Esophagus squamous epithelium (tissue), 5 donors: ENCODE measurements at regions not wholly inside any gene's neighbourhood (a gene's known extent, or its start where the extent isn't known, plus 50 kb on each side); places are given as distances from the start of the nearest gene placed in this dataset.
"Not testable (repeated sequence)": the region's sequence is repeated elsewhere in the genome, so short reads cannot be mapped to it uniquely, and the experiment has no call there.

Experiments used
- DNase-seq: peaks from one replicate; lab custom pipeline; 2025; lab: John Stamatoyannopoulos, UW
- H3K27ac ChIP-seq, 4 donors: fragments of 200-600 bp; sonication (generic); one replicate each; pipeline ENCODE4 v1.5.1; 2016 to 2019; ENCODE audit warnings: mild to moderate bottlenecking in 1 of 4
- H3K27me3 ChIP-seq, 4 donors: fragments of 200-600 bp; sonication (generic); 1 replicate in 3 of 4; 2 replicates in 1 of 4; pipeline versions ENCODE4 v1.5.1 to v1.6.0; 2017 to 2021; ENCODE audit warnings: antibody characterized with exemption in 1 of 4
- H3K36me3 ChIP-seq, 3 donors: fragments of 200-600 bp; sonication (generic); one replicate each; pipeline ENCODE4 v1.5.1; 2016 to 2019
- H3K4me1 ChIP-seq, 3 donors: fragments of 200-600 bp; sonication (generic); one replicate each; pipeline ENCODE4 v1.5.1; 2017 to 2019
- H3K4me3 ChIP-seq, 4 donors: fragments of 200-600 bp; sonication (generic); 1 replicate in 3 of 4; 2 replicates in 1 of 4; pipeline ENCODE4 v1.5.1; 2016 to 2019; ENCODE audit warnings: mild to moderate bottlenecking in 2 of 4, moderate library complexity in 1 of 4
- H3K9me3 ChIP-seq, 3 donors: fragments of 200-600 bp; sonication (generic); one replicate each; pipeline ENCODE4 v1.5.1; 2016 to 2019
- CTCF ChIP-seq, 6 experiments: fragments of 450-650 bp in 4 of 6; fragments of 200-600 bp in 2 of 6; sonication (generic) in 2 of 6; IDR thresholded peaks; one replicate each; pipeline ENCODE4 v1.5.1; 2016 to 2019; ENCODE audit warnings: antibody characterized with exemption in 6 of 6, mild to moderate bottlenecking in 4 of 6, moderate library complexity in 4 of 6
- POLR2A ChIP-seq, 4 donors: fragments of 450-650 bp; IDR thresholded peaks; one replicate each; pipeline ENCODE4 v1.6.1; 2017; ENCODE audit warnings: antibody characterized with exemption in 4 of 4, mild to moderate bottlenecking in 4 of 4, moderate library complexity in 3 of 4
- WGBS, 2 donors: methylation state at CpG; one replicate each; pipeline ENCODE4 v1.1.5; 2018; 5-methylcytosine and 5-hydroxymethylcytosine counted together
- intact Hi-C: fragments of 100-400 bp; cut with DNase I; formaldehyde crosslinking; loops from one replicate; pipeline ENCODE4 v1.15.0; 2022
- donor health status: DM: yes; HTN: yes; CAD: no.

GRCh38 chr7:15821484-15822427 is 135.3 kb upstream of the MEOX2 start:
- Histone ChIP-seq H3K4me1 (no peaks in the 10 kb centered on the region), H3K9me3 (no peaks in the 10 kb centered on the region), H3K27me3 (no peaks in the 10 kb centered on the region), H3K4me3 (no peak overlapping the region), H3K27ac (peak overlapping the region in 1 of 4 donors; percentile 3), H3K36me3 (no peaks in the 10 kb centered on the region)
- TF ChIP-seq POLR2A (IDR thresholded peaks at IDR 0.05): no peak
- no peak for TF ChIP-seq CTCF (IDR thresholded peaks at IDR 0.05)
- DNase-seq: no peak
- intact Hi-C loops: no loop called here
- 52 to 55% methylated on average over 4 of the region's 4 CpGs for WGBS, 2 donors

- DNase-seq: no peak
- intact Hi-C loops: no loop called here
- Histone ChIP-seq H3K4me1 (no peaks in the 10 kb centered on the region), H3K27ac (no peak overlapping the region), H3K9me3 (no peaks in the 10 kb centered on the region), H3K27me3 (no peaks in the 10 kb centered on the region), H3K4me3 (no peak overlapping the region), H3K36me3 (no peaks in the 10 kb centered on the region)
- WGBS, 2 donors: 58 to 70% methylated on average over 4 of the region's 4 CpGs
- TF ChIP-seq POLR2A (IDR thresholded peaks at IDR 0.05): no peak
- TF ChIP-seq CTCF (IDR thresholded peaks at IDR 0.05): no peak
Observed at GRCh38 chr7:15820319-15820718, 133.8 kb upstream of the MEOX2 start.

- WGBS, 2 donors: 67 to 69% methylated on average over 3 of the region's 3 CpGs
- H3K36me3 ChIP-seq: no peaks in the 10 kb centered on the region
- H3K27me3 ChIP-seq: no peaks in the 10 kb centered on the region
- no peaks in the 10 kb centered on the region for H3K4me1 ChIP-seq
- intact Hi-C loops: no loop called here
- TF ChIP-seq CTCF (IDR thresholded peaks at IDR 0.05): no peak
- TF ChIP-seq POLR2A (IDR thresholded peaks at IDR 0.05): no peak
- no peak overlapping the region for H3K27ac ChIP-seq
- H3K4me3 ChIP-seq: no peak overlapping the region
- DNase-seq: no peak
- no peaks in the 10 kb centered on the region for H3K9me3 ChIP-seq
Observed at GRCh38 chr7:15816835-15817426, 130.4 kb upstream of the MEOX2 start.

GRCh38 chr7:15813448-15813847 is 127.0 kb upstream of the MEOX2 start:
- Histone ChIP-seq H3K4me1 (no peaks in the 10 kb centered on the region), H3K27ac (no peak overlapping the region), H3K9me3 (no peaks in the 10 kb centered on the region), H3K36me3 (no peaks in the 10 kb centered on the region), H3K27me3 (no peaks in the 10 kb centered on the region), H3K4me3 (no peak overlapping the region)
- WGBS, 2 donors: 80 to 100% methylated on average over 1 of the region's 1 CpG
- DNase-seq: no peak
- no peak for TF ChIP-seq POLR2A (IDR thresholded peaks at IDR 0.05)
- no peak for TF ChIP-seq CTCF (IDR thresholded peaks at IDR 0.05)
- intact Hi-C loops: no loop called here

- DNase-seq, H3K4me3 ChIP-seq, H3K27ac ChIP-seq, intact Hi-C loops, H3K36me3 ChIP-seq, H3K4me1 ChIP-seq, H3K9me3 ChIP-seq, H3K27me3 ChIP-seq: not testable (repeated sequence)
- 50 to 75% methylated on average over 1 of the region's 1 CpG for WGBS, 2 donors
Observed at GRCh38 chr7:15810383-15810782, 123.9 kb upstream of the MEOX2 start.

- H3K27me3 ChIP-seq, intact Hi-C loops, H3K4me3 ChIP-seq, H3K4me1 ChIP-seq, DNase-seq, H3K36me3 ChIP-seq, H3K27ac ChIP-seq, H3K9me3 ChIP-seq: not testable (repeated sequence)
- 45 to 50% methylated on average over 1 of the region's 1 CpG for WGBS, 2 donors
Observed at GRCh38 chr7:15809936-15810335, 123.5 kb upstream of the MEOX2 start.
